WI38 (cell line): ENCODE measurements at regions not wholly inside any gene's neighbourhood (a gene's known extent, or its start where the extent isn't known, plus 50 kb on each side); places are given as distances from the start of the nearest gene placed in this dataset.

Experiments
- H3K4me3 ChIP-seq: 2 replicates; pipeline ENCODE4 v1.5.1; 2011; ENCODE audit warnings: low read depth, mild to moderate bottlenecking, control low read depth, low read length
- TF ChIP-seq, protein P1 (sequence below): IDR thresholded peaks from 2 replicates; pipeline ENCODE4 v1.5.1; 2012; ENCODE audit warnings: low read depth, mild to moderate bottlenecking, control low read depth, low read length

DNA sequence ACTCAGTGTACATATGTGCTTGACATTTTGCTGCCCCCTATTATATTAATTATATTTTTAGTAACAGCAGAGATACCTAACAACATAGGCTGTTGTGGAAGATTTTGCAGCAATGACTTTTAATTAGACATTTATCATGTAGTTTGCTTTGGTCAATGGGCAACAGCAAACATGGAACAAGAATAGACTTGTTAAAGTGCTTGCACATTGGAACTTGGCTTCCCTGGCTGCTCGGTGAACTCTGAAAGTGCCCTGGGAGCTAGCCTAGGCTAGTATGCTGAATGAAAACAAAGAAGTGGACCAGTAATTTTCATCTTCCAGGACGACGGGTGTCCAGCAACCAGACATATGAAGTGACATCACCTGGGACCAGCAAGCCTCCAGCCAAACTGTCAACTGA lies 1157.1 kb downstream of the ARAP2 start:
- H3K4me3 ChIP-seq, result no peak overlapping the region
- TF ChIP-seq, protein P1, sequence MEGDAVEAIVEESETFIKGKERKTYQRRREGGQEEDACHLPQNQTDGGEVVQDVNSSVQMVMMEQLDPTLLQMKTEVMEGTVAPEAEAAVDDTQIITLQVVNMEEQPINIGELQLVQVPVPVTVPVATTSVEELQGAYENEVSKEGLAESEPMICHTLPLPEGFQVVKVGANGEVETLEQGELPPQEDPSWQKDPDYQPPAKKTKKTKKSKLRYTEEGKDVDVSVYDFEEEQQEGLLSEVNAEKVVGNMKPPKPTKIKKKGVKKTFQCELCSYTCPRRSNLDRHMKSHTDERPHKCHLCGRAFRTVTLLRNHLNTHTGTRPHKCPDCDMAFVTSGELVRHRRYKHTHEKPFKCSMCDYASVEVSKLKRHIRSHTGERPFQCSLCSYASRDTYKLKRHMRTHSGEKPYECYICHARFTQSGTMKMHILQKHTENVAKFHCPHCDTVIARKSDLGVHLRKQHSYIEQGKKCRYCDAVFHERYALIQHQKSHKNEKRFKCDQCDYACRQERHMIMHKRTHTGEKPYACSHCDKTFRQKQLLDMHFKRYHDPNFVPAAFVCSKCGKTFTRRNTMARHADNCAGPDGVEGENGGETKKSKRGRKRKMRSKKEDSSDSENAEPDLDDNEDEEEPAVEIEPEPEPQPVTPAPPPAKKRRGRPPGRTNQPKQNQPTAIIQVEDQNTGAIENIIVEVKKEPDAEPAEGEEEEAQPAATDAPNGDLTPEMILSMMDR, result no peak

DNA sequence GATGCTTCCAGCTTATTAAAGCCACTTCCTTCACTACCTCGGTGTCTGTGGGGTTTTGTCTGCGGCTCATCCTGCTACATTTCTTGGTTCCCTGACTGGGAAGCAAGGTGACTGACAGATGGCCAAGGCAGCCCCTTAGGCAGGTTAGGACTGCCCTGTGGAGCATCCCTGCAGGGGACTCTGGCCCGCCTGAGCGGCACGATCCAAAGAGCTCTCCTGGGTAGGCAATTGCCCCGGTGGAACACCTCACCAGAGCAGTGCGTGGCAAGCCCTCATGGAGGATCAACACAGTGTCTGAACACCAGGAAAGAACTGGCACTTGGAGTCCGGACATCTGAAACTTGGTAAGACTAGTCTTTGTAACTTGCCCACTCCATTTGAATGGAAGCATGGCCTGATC lies 1143.4 kb downstream of the ARAP2 start:
- H3K4me3 ChIP-seq, result no peak overlapping the region
- TF ChIP-seq, protein P1, result no peak

DNA sequence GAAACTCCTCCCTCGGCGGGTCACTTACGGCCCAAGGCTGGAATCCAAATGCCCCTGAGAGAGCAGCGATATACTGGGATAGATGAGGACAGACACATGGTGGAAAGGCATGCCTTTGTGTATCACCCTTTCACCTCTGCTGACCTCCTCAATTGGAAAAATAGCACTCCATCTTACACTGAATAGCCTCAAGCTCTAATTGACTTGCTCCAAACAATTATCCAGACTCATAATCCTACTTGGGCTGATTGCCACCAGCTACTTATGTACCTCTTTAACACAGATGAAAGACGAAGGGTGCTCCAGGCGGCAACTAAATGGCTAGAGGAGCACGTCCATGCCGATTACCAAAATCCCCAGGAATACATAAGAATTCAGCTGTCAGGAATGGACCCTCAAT lies 1142.2 kb downstream of the ARAP2 start:
- H3K4me3 ChIP-seq, result no peak overlapping the region
- TF ChIP-seq, protein P1, result no peak

DNA sequence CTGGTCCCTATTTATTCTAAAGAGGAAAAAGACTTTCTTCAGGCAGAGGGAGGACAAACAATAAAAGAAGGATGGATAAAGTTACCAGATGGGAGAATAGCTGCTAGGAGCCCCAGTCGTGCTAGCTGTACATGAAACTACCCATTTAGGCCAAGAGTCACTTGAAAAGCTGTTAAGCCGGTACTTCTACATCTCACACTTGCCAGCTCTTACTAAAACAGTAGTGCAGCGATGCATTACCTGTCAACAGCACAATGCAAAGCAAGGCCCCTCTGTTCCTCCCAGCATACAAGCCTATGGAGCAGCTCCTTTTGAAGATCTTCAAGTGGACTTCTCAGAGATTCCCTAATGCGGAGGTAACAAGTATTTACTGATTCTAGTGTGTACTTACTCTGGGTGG lies 1138.8 kb downstream of the ARAP2 start:
- TF ChIP-seq, protein P1, result no peak
- H3K4me3 ChIP-seq, result no peak overlapping the region

DNA sequence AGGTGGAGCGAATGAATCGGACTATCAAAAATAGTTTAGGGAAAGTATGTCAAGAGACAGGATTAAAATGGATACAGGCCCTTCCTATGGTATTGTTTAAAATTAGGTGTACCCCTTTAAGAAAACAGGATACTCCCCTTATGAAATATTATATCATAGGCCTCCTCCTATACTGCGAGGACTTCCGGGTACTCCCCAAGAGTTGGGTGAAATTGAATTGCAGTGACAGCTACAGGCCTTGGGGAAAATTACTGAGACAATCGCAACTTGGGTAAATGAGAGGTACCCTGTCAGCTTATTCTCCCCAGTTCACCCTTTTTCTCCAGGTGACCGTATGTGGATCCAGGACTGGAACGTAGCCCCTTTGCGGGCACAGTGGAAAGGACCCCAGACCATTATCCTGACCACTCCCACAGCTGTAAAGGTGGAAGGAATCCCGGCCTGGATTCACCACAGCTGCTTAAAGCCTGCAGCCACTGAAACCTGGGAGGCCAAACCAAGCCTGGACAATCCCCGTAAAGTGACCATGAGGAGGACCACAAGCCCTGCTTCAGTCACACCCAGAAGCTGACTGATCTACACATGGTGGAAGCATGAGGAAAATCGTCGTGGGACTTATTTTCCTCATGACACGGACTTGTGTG lies 1138.1 kb downstream of the ARAP2 start:
- no peak overlapping the region for H3K4me3 ChIP-seq
- TF ChIP-seq, protein P1, result no peak

DNA sequence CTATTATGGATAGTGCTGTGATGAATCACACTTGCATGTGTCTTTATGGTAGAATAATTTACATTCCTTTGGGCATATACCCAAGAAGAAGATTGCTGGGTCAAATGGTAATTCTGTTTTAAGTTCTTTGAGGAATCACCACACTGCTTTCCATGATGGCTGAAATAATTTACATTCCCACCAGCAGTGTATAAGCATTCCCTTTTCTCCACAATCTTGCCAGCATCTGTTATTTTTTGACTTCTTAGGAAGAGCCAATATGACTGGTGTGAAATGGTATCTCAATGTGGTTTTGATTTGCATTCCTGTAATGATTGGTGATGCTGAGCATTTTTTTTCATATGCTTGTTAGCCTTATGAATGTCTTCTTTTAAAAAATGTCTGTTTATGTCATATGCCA lies 1120.2 kb downstream of the ARAP2 start:
- TF ChIP-seq, protein P1, result no peak
- no peak overlapping the region for H3K4me3 ChIP-seq

DNA sequence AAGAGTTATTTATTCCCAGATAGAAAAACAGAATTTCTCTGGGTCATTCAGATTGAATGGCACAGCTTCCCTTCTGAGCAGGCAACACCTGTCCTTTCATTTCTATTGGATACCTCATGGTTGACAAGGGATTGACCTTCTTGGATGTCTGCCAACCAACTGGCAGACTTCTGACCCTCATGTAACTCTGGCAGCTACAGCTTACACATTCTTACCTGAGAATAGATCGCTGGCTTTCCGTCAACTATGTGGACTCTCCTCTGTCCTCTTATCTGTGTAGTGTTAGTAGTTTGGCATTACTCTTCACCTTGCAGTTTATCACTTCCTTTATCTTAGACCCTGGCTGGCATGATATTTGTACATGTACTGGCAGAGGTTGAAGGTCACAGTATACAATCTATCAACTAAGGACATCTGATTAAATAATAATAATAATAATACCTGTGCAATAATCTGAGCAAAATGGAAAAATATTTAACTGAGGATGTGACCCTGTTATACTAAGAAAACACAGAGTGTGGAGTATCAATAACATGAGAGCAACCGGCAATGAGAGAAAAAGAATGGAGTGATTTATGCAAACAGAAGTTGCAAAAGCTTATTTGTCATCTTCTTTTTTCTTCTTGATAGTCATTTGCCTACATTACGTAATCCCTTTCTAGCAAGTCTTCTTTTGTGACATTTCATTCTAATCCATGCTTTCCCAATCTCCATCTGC lies 1118.2 kb downstream of the ARAP2 start:
- no peak overlapping the region for H3K4me3 ChIP-seq
- TF ChIP-seq, protein P1, result no peak
